GM13977 (cell line): ENCODE measurements at regions not wholly inside any gene's neighbourhood (a gene's known extent, or its start where the extent isn't known, plus 50 kb on each side); places are given as distances from the start of the nearest gene placed in this dataset.

Experiments
- DNase-seq: peaks from one replicate; pipeline ENCODE4 v3.0.0; 2012; ENCODE audit warnings: low spot score
- CTCF ChIP-seq: IDR thresholded peaks from 2 replicates; pipeline ENCODE4 v1.5.1; 2012; ENCODE audit warnings: mild to moderate bottlenecking, control low read depth; ENCODE audit not compliant: insufficient read depth; ENCODE audit errors: extremely low read depth, missing control alignments
- in situ Hi-C: fragments of 300-500 bp; cut with MboI; formaldehyde crosslinking; loops from one replicate; pipeline ENCODE4 v1.12.0; 2022; ENCODE audit warnings: low sequenced_read_pairs, low pct_unique_long_range_greater_than_20kb, mixed read lengths, inconsistent platforms; ENCODE audit not compliant: unreplicated experiment

- DNase-seq, result no peak
- peak; percentile 70 for TF ChIP-seq CTCF
- in situ Hi-C loops, result no loop called here
Observed at GRCh38 chr7:132049462-132050304, 493.3 kb upstream of the PODXL start.

GRCh38 chr7:132045481-132045980 lies 489.1 kb upstream of the PODXL start:
- in situ Hi-C loops, result no loop called here
- no peak for DNase-seq
- no peak for TF ChIP-seq CTCF

- DNase-seq, result no peak
- no peak for TF ChIP-seq CTCF
- in situ Hi-C loops, result no loop called here
Observed at GRCh38 chr7:132045002-132045401, 488.6 kb upstream of the PODXL start.

- in situ Hi-C loops, result no loop called here
- no peak for DNase-seq
- no peak for TF ChIP-seq CTCF
Observed at GRCh38 chr7:132044247-132044646, 487.8 kb upstream of the PODXL start.

- TF ChIP-seq CTCF, result no peak
- DNase-seq, result no peak
- in situ Hi-C loops, result no loop called here
Observed at GRCh38 chr7:132041108-132041507, 484.7 kb upstream of the PODXL start.

GRCh38 chr7:132035517-132036362 lies 479.3 kb upstream of the PODXL start:
- in situ Hi-C loops, result no loop called here
- no peak for TF ChIP-seq CTCF

More at GRCh38 chr7:132035517-132036362, 479.3 kb upstream of the PODXL start:
- no peak for DNase-seq
